Activated CD8-positive, alpha-beta T cell treated with anti-CD3 and anti-CD28 coated beads for 36 hours (primary cell): ENCODE measurements at regions not wholly inside any gene's neighbourhood (a gene's known extent, or its start where the extent isn't known, plus 50 kb on each side); places are given as distances from the start of the nearest gene placed in this dataset.
"Not testable (repeated sequence)": the region's sequence is repeated elsewhere in the genome, so short reads cannot be mapped to it uniquely, and the experiment has no call there.

Source experiments
- ATAC-seq: fragments of 200-7000 bp; cut with Tn5 transposase; one replicate; pipeline ENCODE4 v1.10.0; 2021; ENCODE audit warnings: mild to moderate bottlenecking, moderate library complexity
- CTCF ChIA-PET: fragments of 350-600 bp; sonication (Branson Sonifier 250); formaldehyde crosslinking; loops from one replicate; lab custom pipeline; 2021; ENCODE audit warnings: antibody characterized with exemption; lab: Charles Lee
- POLR2A ChIA-PET: fragments of 350-600 bp; sonication (Branson Sonifier 250); formaldehyde crosslinking; loops from one replicate; lab custom pipeline; 2021; ENCODE audit warnings: antibody characterized with exemption; lab: Charles Lee
- DNase-seq: peaks from one replicate; pipeline ENCODE4 v3.0.0-alpha.2; 2020
- H3K27ac Mint-ChIP-seq: one replicate; pipeline ENCODE4 v1.8.0; 2021; ENCODE audit warnings: mild to moderate bottlenecking, mixed read lengths
- H3K27me3 Mint-ChIP-seq: one replicate; pipeline ENCODE4 v1.8.0; 2021; ENCODE audit warnings: mixed read lengths
- H3K36me3 Mint-ChIP-seq: one replicate; pipeline ENCODE4 v1.8.0; 2021; ENCODE audit warnings: low read depth, mixed read lengths
- H3K4me1 Mint-ChIP-seq: one replicate; pipeline ENCODE4 v1.8.0; 2021; ENCODE audit warnings: low read depth, mixed read lengths
- H3K4me3 Mint-ChIP-seq: one replicate; pipeline ENCODE4 v1.8.0; 2021; ENCODE audit warnings: mild to moderate bottlenecking, moderate library complexity, mixed read lengths
- H3K9me3 Mint-ChIP-seq: one replicate; pipeline ENCODE4 v1.8.0; 2021; ENCODE audit warnings: mixed read lengths
- CTCF ChIP-seq: fragments of 200-600 bp; IDR thresholded peaks from one replicate; pipeline ENCODE4 v1.8.0; 2022; ENCODE audit warnings: antibody characterized with exemption, mild to moderate bottlenecking
- intact Hi-C: fragments of 100-400 bp; cut with micrococcal nuclease; formaldehyde crosslinking; loops from one replicate; pipeline ENCODE4 v1.10.0; 2022

DNA sequence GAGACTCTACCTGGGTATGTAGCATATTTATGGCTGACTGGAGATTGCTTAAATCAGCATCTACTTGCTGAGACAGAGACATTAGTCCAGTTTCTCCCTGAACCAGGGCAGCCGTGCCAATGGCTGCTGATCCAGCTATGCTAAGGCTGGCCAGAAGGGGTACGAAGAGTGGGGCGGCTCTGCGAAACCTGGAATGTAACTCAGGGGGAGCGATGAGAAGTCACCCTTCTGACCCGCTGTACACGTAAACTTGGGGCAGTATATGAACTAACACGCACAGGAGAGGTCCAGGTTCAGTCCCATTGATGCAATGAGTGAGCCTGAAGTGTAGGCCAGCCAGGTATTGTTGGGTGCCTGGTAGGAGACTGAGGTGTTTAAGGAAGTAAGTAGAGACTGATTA, 73.7 kb downstream of the PRR15 start:
- no peak for TF ChIP-seq CTCF

DNA sequence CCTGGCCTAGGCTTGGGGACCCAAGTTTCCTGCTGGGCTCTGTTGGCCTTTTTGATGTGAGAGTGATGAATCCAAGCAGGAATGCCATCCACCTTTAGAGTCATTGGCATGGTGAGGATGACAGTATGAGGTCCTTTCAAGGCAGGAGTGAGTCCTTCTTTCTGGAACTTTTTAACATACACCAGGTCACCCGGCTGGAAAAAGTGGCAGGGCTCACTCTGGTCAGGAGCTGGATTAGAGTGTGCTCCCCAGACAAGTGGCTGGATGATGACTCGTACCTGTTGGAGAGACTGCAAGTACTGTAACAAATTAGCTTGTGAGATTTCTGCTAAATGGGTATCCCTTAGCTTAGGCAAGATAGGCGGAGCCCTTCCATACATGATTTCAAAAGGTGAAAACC, 75.2 kb downstream of the PRR15 start:
- H3K27me3 Mint-ChIP-seq, intact Hi-C loops, POLR2A ChIA-PET: not testable (repeated sequence)

More for the DNA sequence above, 73.7 kb downstream of the PRR15 start:
- H3K4me3 Mint-ChIP-seq: no peak overlapping the region
- no peak for ATAC-seq
- H3K9me3 Mint-ChIP-seq: no peaks in the 10 kb centered on the region
- no peak overlapping the region for H3K27ac Mint-ChIP-seq
- H3K4me1 Mint-ChIP-seq: no peaks in the 10 kb centered on the region
- no peak for DNase-seq
- CTCF ChIA-PET: interaction anchor here (1.4 kb wide), 1 partner anchor 437 kb away, joined by 3 read pairs; no protein-coding TSS in a partner anchor
- H3K27me3 Mint-ChIP-seq: no peaks in the 10 kb centered on the region
- POLR2A ChIA-PET: no interaction called here
- intact Hi-C loops: no loop called here
- no peaks in the 10 kb centered on the region for H3K36me3 Mint-ChIP-seq

DNA sequence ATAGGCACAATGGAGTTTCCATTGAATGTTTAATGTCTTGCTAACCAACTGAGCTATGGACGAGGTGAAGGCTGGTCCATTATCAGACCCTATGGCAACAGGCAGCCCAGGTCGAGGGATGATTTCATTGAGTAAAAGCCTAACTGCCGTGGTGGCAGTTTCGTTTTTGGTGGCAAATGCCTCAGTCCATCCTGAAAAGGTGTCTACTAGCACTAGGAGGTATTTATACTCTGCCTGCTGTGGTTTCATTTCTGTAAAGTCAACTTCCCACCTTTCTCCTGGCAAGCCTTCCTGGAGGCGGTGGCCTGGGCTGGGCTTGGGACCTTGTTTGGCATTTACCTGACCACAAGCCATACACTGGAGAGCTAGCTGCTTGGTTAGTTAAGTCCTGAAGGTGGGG, 75.8 kb downstream of the PRR15 start:
- no peaks in the 10 kb centered on the region for H3K36me3 Mint-ChIP-seq
- ChIA-PET CTCF (no interaction called here), POLR2A (no interaction called here)
- intact Hi-C loops: no loop called here
- H3K4me1 Mint-ChIP-seq: no peaks in the 10 kb centered on the region
- H3K9me3 Mint-ChIP-seq: no peaks in the 10 kb centered on the region
- DNase-seq (no peak), ATAC-seq (no peak)
- TF ChIP-seq CTCF: no peak
- no peaks in the 10 kb centered on the region for H3K27me3 Mint-ChIP-seq
- H3K27ac Mint-ChIP-seq: no peak overlapping the region
- no peak overlapping the region for H3K4me3 Mint-ChIP-seq

More for the DNA sequence above, 75.2 kb downstream of the PRR15 start:
- CTCF ChIA-PET, H3K4me1 Mint-ChIP-seq, H3K27ac Mint-ChIP-seq, H3K36me3 Mint-ChIP-seq, DNase-seq, H3K9me3 Mint-ChIP-seq, H3K4me3 Mint-ChIP-seq, ATAC-seq: not testable (repeated sequence)

DNA sequence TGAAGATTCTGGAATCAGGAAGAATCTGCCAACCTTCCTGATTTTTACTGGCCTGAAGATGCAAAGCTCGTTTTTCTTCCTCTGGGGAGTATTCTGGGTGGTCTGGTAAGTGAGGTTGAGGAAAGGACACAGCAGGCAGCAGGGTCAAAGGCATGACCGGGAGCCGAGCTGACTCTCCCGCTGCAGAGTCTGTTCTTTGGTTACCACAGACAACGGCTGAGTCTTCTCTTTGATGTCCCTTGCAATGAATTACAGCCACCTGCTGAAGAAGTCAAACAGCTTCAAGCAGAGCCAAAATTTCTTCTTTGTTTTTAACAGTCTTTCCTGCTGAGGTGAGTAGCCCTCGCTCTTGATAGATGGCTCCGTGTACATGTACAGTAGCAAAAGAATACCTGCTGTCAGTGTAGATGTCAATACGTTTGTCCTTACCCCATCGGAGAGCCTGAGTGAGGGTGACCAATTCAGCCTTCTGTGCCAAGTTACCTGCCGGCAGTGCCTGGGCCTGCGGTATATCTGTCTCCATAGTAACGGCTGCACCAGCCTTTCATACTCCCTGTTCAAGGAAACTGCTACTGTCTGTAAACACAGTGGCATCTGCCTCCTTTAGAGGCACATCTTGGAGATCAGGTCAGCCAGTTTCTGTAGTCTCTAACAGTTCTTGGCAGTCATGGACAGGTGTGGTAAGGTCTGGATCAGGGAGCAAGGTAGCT, 76.4 kb downstream of the PRR15 start:
- no peaks in the 10 kb centered on the region for H3K36me3 Mint-ChIP-seq
- ATAC-seq (no peak), DNase-seq (no peak)
- H3K9me3 Mint-ChIP-seq: no peaks in the 10 kb centered on the region
- H3K4me3 Mint-ChIP-seq: no peak overlapping the region
- CTCF ChIA-PET: no interaction called here
- no peaks in the 10 kb centered on the region for H3K4me1 Mint-ChIP-seq
- no peaks in the 10 kb centered on the region for H3K27me3 Mint-ChIP-seq
- intact Hi-C loops: no loop called here
- no peak for TF ChIP-seq CTCF
- POLR2A ChIA-PET: no interaction called here
- H3K27ac Mint-ChIP-seq: no peak overlapping the region

DNA sequence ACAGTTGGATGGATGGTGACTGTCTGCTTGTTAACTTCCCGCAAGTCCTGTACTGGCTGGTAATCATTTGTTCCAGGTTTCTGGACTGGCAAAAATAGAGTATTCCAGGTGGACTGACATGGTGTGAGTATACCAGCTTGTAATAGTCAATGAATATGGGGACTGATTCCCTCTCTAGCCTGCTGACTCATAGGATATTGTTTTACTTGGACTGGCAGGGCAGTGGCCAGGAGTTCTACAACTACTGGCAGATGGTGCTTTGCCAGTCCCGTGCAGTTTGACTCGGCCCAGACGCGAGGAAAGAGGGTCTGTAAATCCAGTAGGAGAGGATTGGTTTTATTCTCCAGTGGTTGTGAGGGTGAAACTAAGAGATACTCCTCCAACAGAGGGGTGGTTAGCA, 78.0 kb downstream of the PRR15 start:
- TF ChIP-seq CTCF: no peak
- ATAC-seq (no peak), DNase-seq (no peak)
- H3K36me3 Mint-ChIP-seq: no peaks in the 10 kb centered on the region
- no peak overlapping the region for H3K4me3 Mint-ChIP-seq
- ChIA-PET POLR2A (interaction anchor here (0.6 kb wide), 1 partner anchor 423 kb away, joined by 3 read pairs; no protein-coding TSS in a partner anchor), CTCF (no interaction called here)
- no peaks in the 10 kb centered on the region for H3K9me3 Mint-ChIP-seq
- H3K27ac Mint-ChIP-seq: no peak overlapping the region
- H3K4me1 Mint-ChIP-seq: no peaks in the 10 kb centered on the region
- no peaks in the 10 kb centered on the region for H3K27me3 Mint-ChIP-seq
- intact Hi-C loops: no loop called here
